BJ (cell line): ENCODE measurements at regions not wholly inside any gene's neighbourhood (a gene's known extent, or its start where the extent isn't known, plus 50 kb on each side); places are given as distances from the start of the nearest gene placed in this dataset.

ENCODE experiments used
- CTCF ChIA-PET: fragments of 350-600 bp; formaldehyde crosslinking; extraction: SDS; loops from one replicate; lab custom pipeline; 2021; ENCODE audit warnings: antibody characterized with exemption, inconsistent platforms; lab: Yijun Ruan, JAX
- POLR2A ChIA-PET: fragments of 300-600 bp; sonication (Branson Sonifier 250); formaldehyde crosslinking; extraction: SDS; loops from one replicate; lab custom pipeline; 2021; ENCODE audit warnings: antibody characterized with exemption; lab: Charles Lee
- DNase-seq: peaks from one replicate; pipeline ENCODE4 v3.0.0-alpha.2; 2011; ENCODE audit warnings: low read depth
- H3K27me3 ChIP-seq: 2 replicates; pipeline ENCODE4 v1.6.0; 2011; ENCODE audit warnings: low read length; ENCODE audit not compliant: control insufficient read depth, insufficient read depth
- H3K36me3 ChIP-seq: 2 replicates; pipeline ENCODE4 v1.5.1; 2011; ENCODE audit warnings: low read length; ENCODE audit not compliant: control insufficient read depth, insufficient read depth
- H3K4me3 ChIP-seq: 2 replicates; pipeline ENCODE4 v1.5.1; 2011; ENCODE audit warnings: low read depth, mild to moderate bottlenecking, control low read depth, low read length
- CTCF ChIP-seq: IDR thresholded peaks from 2 replicates; pipeline ENCODE4 v1.5.1; 2011; ENCODE audit warnings: low read depth, mild to moderate bottlenecking, control low read depth, inconsistent platforms, low read length, moderate library complexity; ENCODE audit not compliant: insufficient read depth

- ChIA-PET CTCF (no interaction called here), POLR2A (no interaction called here)
- DNase-seq = no peak
- no peak for TF ChIP-seq CTCF
- no peak overlapping the region for H3K4me3 ChIP-seq
- no peaks in the 10 kb centered on the region for H3K36me3 ChIP-seq
- H3K27me3 ChIP-seq = no peaks in the 10 kb centered on the region
These were observed 926.9 kb downstream of the FAT4 start for GRCh38 chr4:126241634-126242033.

- no peak for DNase-seq
- Histone ChIP-seq H3K36me3 (no peaks in the 10 kb centered on the region), H3K4me3 (no peak overlapping the region), H3K27me3 (no peaks in the 10 kb centered on the region)
- CTCF ChIA-PET = no interaction called here
- no peak for TF ChIP-seq CTCF
- POLR2A ChIA-PET = no interaction called here
These were observed 928.1 kb downstream of the FAT4 start for GRCh38 chr4:126242679-126243390.

GRCh38 chr4:126247409-126247808 lies 932.7 kb downstream of the FAT4 start:
- ChIA-PET POLR2A (no interaction called here), CTCF (no interaction called here)
- DNase-seq = no peak
- Histone ChIP-seq H3K36me3 (no peaks in the 10 kb centered on the region), H3K4me3 (no peak overlapping the region), H3K27me3 (no peaks in the 10 kb centered on the region)
- TF ChIP-seq CTCF = no peak

- ChIA-PET CTCF (no interaction called here), POLR2A (no interaction called here)
- Histone ChIP-seq H3K4me3 (no peak overlapping the region), H3K36me3 (no peaks in the 10 kb centered on the region), H3K27me3 (no peaks in the 10 kb centered on the region)
- DNase-seq = no peak
- no peak for TF ChIP-seq CTCF
These were observed 935.3 kb downstream of the FAT4 start for GRCh38 chr4:126250006-126250405.

- ChIA-PET CTCF (interaction anchor here (1.6 kb wide), 1 partner anchor 26 kb away, joined by 4 read pairs; no protein-coding TSS in a partner anchor), POLR2A (no interaction called here)
- TF ChIP-seq CTCF = no peak
- H3K4me3 ChIP-seq = no peak overlapping the region
- no peaks in the 10 kb centered on the region for H3K27me3 ChIP-seq
- DNase-seq = no peak
- H3K36me3 ChIP-seq = no peaks in the 10 kb centered on the region
These were observed 936.4 kb downstream of the FAT4 start for GRCh38 chr4:126251169-126251568.
